ENCODE measurements at regions not wholly inside any gene's neighbourhood (a gene's known extent, or its start where the extent isn't known, plus 50 kb on each side); places are given as distances from the start of the nearest gene placed in this dataset.

DNA sequence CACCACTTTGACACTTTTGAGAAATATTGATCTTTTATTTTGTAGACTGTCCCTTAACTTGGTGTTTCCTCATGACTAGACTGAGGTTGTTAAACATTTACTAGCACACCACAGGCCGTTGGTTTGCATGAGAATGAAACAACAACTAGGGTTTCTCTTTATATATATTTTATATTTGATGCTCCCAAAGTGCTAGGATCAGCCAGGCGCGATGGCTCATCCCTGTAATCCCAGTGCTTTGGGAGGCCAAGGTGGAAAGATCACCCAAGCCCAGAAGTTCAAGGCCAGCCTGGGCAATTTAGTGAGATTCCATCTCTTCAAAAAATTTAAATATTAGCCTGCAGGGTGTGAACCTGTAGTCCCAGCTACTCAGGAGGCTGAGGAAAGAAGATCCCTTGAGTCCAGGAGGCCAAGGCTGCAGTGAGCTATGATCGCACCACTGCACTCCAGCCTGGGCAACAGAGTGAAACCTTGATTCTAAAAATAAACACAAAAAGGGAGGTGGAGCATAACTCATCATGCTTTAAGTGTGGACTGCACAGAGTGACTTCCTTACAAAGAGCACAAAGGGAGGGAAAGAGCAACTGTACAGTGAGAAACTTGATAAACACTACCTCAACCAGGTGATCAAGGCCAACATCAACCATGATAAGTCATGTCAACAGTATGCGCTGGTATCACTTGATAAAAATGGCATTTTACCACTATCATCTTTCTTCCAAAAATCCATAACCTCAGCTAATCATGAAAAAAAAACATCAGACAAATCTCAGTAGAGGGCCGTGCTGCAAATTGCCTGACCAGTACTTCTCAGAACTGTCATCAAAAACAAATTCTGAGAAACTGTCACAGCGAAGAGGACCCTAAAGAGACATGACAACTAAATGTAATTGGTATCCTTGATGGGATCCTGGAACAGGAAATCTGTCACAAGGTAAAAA lies 72.8 kb upstream of the ATF7IP2 start:
- DNase-seq (no peak), ATAC-seq (replicated peaks) (no peak)
- Mint-ChIP-seq H3K4me1 (ENCODE audit: low read depth in 2 of 2) (peaks cover 3 to 4% of the 10 kb centered on the region in 2 donors), H3K27ac (peak overlapping the region in 1 of 2 donors; percentile 7), H3K36me3 (ENCODE audit: insufficient read depth) (no peaks in the 10 kb centered on the region), H3K4me3 (no peak overlapping the region), H3K9me3 (no peaks in the 10 kb centered on the region), H3K27me3 (no peaks in the 10 kb centered on the region)

DNA sequence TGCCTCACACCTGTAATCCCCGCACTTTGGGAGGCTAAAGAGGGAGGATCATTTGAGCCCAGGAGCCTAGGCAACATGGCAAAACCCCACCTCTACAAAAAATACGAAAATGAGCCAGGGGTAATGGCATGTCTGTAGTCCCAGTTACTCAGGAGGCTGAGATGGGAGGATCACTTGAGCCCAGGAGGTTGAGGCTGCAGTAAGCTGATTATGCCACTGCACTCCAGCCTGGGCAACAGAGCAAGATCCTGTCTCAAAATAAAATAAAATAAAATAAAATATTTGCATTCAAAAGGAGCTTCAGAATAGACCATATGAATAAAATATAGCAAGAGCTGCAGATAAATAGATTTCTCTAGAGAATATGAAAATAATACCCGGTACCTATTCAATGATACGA lies 71.5 kb upstream of the ATF7IP2 start:
- DNase-seq (no peak), ATAC-seq (replicated peaks) (no peak)
- Mint-ChIP-seq H3K27ac (no peak overlapping the region), H3K4me1 (ENCODE audit: low read depth in 2 of 2) (peaks cover 12 to 13% of the 10 kb centered on the region in 2 donors), H3K27me3 (no peaks in the 10 kb centered on the region), H3K36me3 (ENCODE audit: insufficient read depth) (no peaks in the 10 kb centered on the region), H3K9me3 (no peaks in the 10 kb centered on the region), H3K4me3 (no peak overlapping the region)

DNA sequence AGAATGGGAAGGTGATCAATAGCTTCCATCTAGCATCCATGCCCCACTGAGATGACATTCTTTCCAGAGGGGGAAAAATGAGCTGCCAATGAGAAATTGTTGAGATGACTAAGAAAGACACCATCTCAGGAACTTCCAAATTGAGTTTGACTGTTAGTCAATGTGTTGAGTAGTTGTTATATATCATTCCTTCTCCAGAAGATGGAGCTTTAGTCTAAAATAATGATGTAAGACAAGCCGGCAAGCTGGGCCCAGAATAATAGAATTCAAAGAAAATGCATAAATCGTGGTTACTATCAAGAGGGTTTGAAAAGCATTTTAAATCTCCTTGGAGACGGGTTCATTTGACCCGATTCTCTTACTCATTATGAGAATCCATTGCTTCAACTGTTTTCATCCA lies 71.0 kb upstream of the ATF7IP2 start:
- no peak for DNase-seq
- Mint-ChIP-seq H3K9me3 (no peaks in the 10 kb centered on the region), H3K27me3 (no peaks in the 10 kb centered on the region), H3K4me1 (ENCODE audit: low read depth in 2 of 2) (peaks cover 15 to 17% of the 10 kb centered on the region in 2 donors), H3K4me3 (no peak overlapping the region), H3K36me3 (ENCODE audit: insufficient read depth) (no peaks in the 10 kb centered on the region), H3K27ac (peak overlapping the region in 1 of 2 donors; percentile 46)
- peak; percentile 73 for ATAC-seq (replicated peaks)

DNA sequence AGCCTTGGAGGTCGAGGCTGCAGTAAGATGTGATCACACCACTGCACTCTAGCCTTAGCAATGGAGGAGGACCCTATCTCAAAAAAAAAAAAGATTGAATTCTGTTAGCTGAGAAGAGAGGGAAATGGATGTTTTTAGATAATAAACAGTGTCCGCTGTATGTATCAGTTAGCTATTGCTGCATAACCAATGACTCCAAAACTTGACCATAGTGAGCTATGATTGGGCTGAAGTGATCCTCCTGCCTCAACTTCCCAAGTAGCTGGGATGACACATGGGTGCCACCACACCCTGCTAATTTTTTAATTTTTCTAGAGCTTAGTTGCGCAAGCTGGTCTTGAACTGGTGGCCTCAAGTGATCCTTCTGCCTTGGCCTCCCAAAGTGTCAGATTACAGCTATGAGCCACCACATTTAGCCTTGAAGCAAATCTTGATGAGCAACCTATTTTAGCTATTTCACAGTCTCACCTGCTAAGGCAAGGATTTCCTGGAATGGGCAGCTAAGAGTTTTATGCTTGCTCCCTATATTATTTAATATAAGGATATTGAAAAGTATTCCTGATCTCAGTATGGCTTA lies 68.3 kb upstream of the ATF7IP2 start:
- DNase-seq = no peak
- Mint-ChIP-seq H3K27ac (peak overlapping the region; percentile 65 to 89), H3K36me3 (ENCODE audit: insufficient read depth) (no peaks in the 10 kb centered on the region), H3K27me3 (no peaks in the 10 kb centered on the region), H3K4me3 (no peak overlapping the region), H3K9me3 (no peaks in the 10 kb centered on the region), H3K4me1 (ENCODE audit: low read depth in 2 of 2) (peaks cover 15 to 17% of the 10 kb centered on the region in 2 donors)
- ATAC-seq (replicated peaks) = no peak

DNA sequence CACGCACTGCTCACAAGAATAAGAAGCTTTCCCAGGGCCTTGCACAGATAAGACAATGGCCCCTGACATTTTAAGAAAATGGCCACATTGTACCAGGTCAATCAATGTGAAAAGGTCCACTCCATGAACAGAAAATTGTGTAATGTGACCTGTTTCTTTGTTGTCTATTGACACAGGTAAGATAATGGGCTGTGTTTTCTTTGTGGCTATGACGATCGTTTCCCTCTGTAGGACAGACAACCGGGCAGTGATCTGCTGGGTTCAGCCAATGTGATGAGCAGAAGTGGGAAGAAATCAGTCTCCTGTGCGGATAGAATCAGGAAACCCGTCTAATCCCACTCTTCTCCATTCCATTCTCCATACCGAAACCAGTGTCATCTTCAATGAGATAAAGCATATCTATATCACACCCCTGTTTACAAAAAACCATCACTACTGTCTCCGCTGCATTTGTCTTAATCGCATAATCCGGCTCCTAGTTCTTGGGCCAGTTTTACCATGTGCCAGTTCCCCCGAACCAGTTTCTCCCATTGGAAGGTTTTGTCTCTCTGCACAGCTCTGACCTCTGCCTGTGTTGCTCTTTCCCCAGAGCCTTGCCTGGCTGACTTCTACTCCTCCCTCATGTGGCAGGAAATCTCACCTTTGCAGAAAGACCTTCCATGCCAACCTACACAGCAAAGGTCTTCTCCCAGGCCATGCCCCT lies 66.9 kb upstream of the ATF7IP2 start:
- Mint-ChIP-seq H3K27me3 (no peaks in the 10 kb centered on the region), H3K27ac (peak overlapping the region; percentile 65 to 89), H3K36me3 (ENCODE audit: insufficient read depth) (no peaks in the 10 kb centered on the region), H3K9me3 (no peaks in the 10 kb centered on the region), H3K4me1 (ENCODE audit: low read depth in 2 of 2) (peaks cover 15 to 17% of the 10 kb centered on the region in 2 donors), H3K4me3 (no peak overlapping the region)
- ATAC-seq (replicated peaks) (peak; percentile 82), DNase-seq (no peak)

DNA sequence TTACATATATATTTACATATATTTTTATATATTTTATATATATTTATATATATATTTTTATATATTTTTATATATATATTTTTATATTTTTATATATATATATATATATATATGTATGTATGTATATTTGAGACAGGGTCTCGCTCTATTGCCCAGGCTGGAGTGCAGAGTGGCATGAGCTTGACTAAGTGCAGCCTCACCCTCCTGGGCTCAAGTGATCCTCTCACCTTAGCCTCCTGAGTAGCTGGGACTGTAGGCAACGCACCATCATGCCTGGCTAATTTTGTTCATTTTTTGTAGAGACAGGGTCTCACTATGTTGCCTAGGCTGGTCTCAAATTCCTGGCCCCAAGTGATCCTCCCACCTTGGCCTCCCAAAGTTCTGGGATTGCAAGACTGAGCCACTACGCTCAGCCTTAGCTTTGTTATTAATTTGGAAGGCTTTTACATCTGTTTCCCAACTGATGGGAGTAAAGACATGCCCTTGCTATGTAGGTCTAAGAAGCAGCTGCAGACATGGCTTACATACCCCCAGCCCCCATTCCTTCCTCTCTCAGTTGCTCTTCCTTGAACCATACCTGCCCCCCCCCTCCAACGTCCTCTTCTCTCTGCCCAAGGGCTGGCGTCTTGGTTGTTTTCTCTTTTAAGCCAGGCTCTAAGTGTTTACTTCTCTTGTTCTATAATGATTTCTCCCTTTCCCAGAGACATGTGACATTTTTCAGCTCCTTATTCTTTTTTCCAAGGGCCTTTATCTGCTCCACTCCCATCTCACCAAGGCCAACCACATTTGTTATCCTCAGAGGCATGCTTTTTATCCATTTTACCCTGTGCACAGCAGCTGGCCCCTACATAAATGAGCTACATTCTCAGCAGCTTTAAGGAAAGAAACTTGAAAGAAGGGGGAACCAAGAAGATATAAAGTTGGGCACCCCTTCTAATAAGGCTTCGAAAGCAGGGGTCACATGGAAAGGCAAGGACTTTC lies 64.2 kb upstream of the ATF7IP2 start:
- H3K9me3 Mint-ChIP-seq = no peaks in the 10 kb centered on the region

DNA sequence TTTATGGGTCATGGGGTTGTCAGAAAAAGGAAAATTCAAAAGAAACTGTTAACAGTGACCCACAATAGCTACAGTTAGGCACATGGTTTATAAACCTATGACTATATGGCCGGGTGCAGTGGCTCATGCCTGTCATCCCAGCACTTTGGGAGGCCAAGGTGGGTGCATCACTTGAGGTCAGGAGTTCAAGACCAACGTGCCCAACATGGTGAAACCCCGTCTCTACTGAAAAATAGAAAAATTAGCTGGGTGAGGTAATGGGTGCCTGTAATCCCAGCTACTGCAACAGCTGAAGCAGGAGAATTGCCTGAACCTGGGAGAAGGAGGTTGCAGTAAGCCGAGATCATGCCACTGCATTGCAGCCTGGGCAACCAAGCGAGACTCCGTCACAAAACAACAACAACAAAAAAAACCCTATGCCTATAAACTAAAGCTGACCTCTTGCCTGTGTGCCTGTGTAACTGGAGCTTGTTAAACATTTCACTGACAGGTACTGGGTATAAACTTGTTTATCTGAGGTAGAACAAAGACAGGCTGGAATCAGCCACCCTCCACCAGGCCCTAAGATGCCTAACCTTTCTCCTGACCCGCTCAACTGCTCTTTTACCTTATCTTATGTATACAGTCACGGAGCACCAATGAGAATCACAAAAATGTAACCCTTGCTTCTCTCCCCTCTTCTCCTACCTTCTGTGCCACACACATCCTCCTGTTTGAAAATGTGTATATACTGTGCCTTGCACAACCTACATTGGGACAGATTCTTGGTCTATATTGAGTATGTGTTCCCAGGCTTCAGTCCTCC lies 62.9 kb upstream of the ATF7IP2 start:
- Mint-ChIP-seq H3K4me1 (ENCODE audit: low read depth in 2 of 2) (peaks cover 15 to 17% of the 10 kb centered on the region in 2 donors), H3K36me3 (ENCODE audit: insufficient read depth) (no peaks in the 10 kb centered on the region), H3K27ac (peak overlapping the region in 1 of 2 donors; percentile 1), H3K27me3 (no peaks in the 10 kb centered on the region), H3K9me3 (peaks cover 0 to 4% of the 10 kb centered on the region in 2 donors), H3K4me3 (no peak overlapping the region)
- ATAC-seq (replicated peaks) (no peak), DNase-seq (no peak)

More for the DNA sequence above, 64.2 kb upstream of the ATF7IP2 start:
- no peaks in the 10 kb centered on the region for H3K36me3 Mint-ChIP-seq (ENCODE audit: insufficient read depth)
- no peak overlapping the region for H3K27ac Mint-ChIP-seq
- H3K27me3 Mint-ChIP-seq = no peaks in the 10 kb centered on the region
- no peak overlapping the region for H3K4me3 Mint-ChIP-seq
- peaks cover 12 to 13% of the 10 kb centered on the region in 2 donors for H3K4me1 Mint-ChIP-seq (ENCODE audit: low read depth in 2 of 2)
- ATAC-seq (replicated peaks) (no peak), DNase-seq (no peak)

DNA sequence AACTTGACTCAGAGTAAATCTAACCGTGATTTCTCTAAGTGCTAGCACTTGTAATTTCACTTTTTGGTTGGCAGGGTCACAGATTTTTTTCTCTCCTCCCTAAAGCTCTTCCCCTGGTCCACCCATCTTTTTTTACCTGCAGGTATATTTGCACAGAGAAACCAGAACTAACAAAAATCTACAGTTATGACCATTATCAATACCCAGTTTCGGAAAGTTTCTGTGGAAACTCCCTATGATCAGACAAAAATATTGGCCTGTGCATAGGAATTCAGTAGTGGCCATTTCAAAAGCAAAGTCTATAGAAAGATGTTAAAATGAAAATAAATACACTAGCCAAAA lies 62.4 kb upstream of the ATF7IP2 start:
- no peaks in the 10 kb centered on the region for H3K27me3 Mint-ChIP-seq
- H3K4me1 Mint-ChIP-seq (ENCODE audit: low read depth in 2 of 2) = peaks cover 14 to 16% of the 10 kb centered on the region in 2 donors
- no peaks in the 10 kb centered on the region for H3K36me3 Mint-ChIP-seq (ENCODE audit: insufficient read depth)
- H3K27ac Mint-ChIP-seq = peak overlapping the region in 1 of 2 donors; percentile 52
- ATAC-seq (replicated peaks) = no peak
- peaks cover 0 to 4% of the 10 kb centered on the region in 2 donors for H3K9me3 Mint-ChIP-seq
- H3K4me3 Mint-ChIP-seq = no peak overlapping the region
- DNase-seq = no peak

DNA sequence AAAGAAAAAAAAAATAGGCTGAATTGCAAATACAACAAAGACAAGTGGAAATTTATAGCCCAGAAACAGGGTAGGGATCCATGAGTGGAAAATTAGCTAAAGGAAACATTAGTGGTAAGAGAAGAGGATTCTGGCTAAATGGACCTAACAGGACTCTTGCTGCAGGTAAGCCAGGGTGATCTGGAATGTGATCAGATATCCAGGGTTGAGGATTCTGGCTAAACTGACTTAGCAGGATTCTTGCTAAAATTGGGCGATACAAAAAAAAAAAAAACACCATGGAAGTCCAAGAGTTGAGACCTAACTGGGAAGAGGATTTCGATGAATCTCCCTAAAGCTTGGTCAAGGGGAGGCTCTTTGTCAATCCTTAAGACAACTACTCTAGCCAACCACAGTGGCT lies 61.7 kb upstream of the ATF7IP2 start:
- Mint-ChIP-seq H3K27me3 (no peaks in the 10 kb centered on the region), H3K4me1 (ENCODE audit: low read depth in 2 of 2) (peaks cover 9 to 12% of the 10 kb centered on the region in 2 donors), H3K36me3 (ENCODE audit: insufficient read depth) (no peaks in the 10 kb centered on the region), H3K9me3 (peaks cover 0 to 4% of the 10 kb centered on the region in 2 donors), H3K4me3 (no peak overlapping the region), H3K27ac (peak overlapping the region; percentile 36 to 52)
- ATAC-seq (replicated peaks) (no peak), DNase-seq (no peak)

DNA sequence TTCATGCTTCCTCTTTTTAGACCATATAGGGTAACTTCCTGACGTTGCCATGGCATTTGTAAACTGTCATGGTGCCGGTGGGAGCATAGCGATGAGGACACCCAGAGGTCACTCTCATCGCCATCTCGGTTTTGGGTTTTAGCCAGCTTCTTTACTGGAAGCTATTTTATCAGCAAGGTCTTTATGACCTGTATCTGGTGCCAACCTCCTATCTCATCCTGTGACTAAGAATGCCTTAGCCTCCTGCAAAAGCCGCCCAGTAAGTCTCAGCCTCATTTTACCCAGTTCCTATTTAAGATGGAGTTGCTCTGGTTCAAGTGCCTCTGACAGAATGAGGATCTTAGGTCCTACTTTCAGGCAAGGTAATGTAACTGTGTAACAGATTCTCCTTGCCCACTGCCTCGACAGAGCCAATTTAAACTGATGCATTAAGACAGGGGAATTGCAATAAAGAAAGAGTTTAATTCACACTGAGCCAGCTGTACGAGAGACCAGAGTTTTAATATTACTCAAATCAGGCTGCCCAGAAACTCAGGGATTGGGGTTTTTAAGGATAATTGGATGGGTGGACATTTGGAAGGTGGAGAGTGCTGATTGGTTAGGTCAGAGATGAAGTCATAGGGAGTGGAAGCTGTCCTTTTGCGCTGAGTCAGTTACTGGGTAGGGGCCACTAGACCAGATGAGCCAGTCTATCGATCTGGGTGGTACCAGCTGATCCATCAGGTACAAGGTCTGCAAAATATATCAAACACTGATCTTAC lies 59.9 kb upstream of the ATF7IP2 start:
- no peaks in the 10 kb centered on the region for H3K27me3 Mint-ChIP-seq
- no peak overlapping the region for H3K4me3 Mint-ChIP-seq
- no peak for DNase-seq
- peak overlapping the region in 1 of 2 donors; percentile 2 for H3K27ac Mint-ChIP-seq
- peaks cover 8 to 17% of the 10 kb centered on the region in 2 donors for H3K4me1 Mint-ChIP-seq (ENCODE audit: low read depth in 2 of 2)
- no peak for ATAC-seq (replicated peaks)
- H3K9me3 Mint-ChIP-seq = peaks cover 0 to 4% of the 10 kb centered on the region in 2 donors
- peaks cover 4% of the 10 kb centered on the region for H3K36me3 Mint-ChIP-seq (ENCODE audit: insufficient read depth)

DNA sequence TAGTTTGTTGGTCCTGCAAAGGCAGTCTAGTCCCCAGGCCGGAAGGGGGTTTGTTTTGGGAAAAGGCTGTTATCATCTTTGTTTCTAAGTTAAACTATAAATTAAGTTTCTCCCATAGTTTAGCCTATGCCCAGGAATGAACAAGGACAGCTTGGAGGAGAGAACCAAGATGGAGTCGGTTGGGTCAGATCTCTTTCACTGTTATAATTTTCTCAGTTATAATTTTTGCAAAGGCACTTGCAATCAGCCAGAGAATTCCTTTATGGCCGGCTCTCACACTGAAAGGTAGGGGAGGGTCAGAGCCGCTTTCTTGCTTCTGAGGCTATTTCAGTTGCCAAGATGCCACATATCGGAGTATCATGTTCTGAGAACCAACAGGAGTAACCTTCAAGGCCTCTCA lies 59.2 kb upstream of the ATF7IP2 start:
- peaks cover 4% of the 10 kb centered on the region for H3K36me3 Mint-ChIP-seq (ENCODE audit: insufficient read depth)
- H3K27ac Mint-ChIP-seq = no peak overlapping the region
- DNase-seq (no peak), ATAC-seq (replicated peaks) (no peak)
- H3K9me3 Mint-ChIP-seq = peaks cover 0 to 4% of the 10 kb centered on the region in 2 donors
- H3K4me3 Mint-ChIP-seq = no peak overlapping the region
- H3K4me1 Mint-ChIP-seq (ENCODE audit: low read depth in 2 of 2) = peaks cover 8 to 20% of the 10 kb centered on the region in 2 donors
- H3K27me3 Mint-ChIP-seq = no peaks in the 10 kb centered on the region

Measured in effector memory CD8-positive, alpha-beta T cell (primary cell).